ENCODE measurements at regions not wholly inside any gene's neighbourhood (a gene's known extent, or its start where the extent isn't known, plus 50 kb on each side); places are given as distances from the start of the nearest gene placed in this dataset.

- no peak for TF ChIP-seq ZBTB40 (IDR thresholded peaks at IDR 0.05; ENCODE audit: borderline replicate concordance)
- TF ChIP-seq ZNF207 (IDR thresholded peaks at IDR 0.05; ENCODE audit: borderline replicate concordance) = no peak
- TF ChIP-seq KLF5 (IDR thresholded peaks at IDR 0.05; ENCODE audit: partially characterized antibody) = no peak
- TF ChIP-seq IRF5 (IDR thresholded peaks at IDR 0.05; ENCODE audit: borderline replicate concordance) = no peak
- TF ChIP-seq TCF7 (IDR thresholded peaks at IDR 0.05; ENCODE audit: borderline replicate concordance) = no peak
- TF ChIP-seq SP1 (IDR thresholded peaks at IDR 0.05; ENCODE audit: low read depth, low read length) = no peak
- no peak for TF ChIP-seq DPF2 (IDR thresholded peaks at IDR 0.05)
- TF ChIP-seq CHD2 (IDR thresholded peaks at IDR 0.05; ENCODE audit: borderline replicate concordance, low read depth, low read length) = no peak
- no peak for TF ChIP-seq GABPA (IDR thresholded peaks at IDR 0.05; ENCODE audit: low read depth)
Observed at GRCh38 chr7:79723833-79724618, 270.6 kb upstream of the MAGI2 start (continued).
